ENCODE measurements at regions not wholly inside any gene's neighbourhood (a gene's known extent, or its start where the extent isn't known, plus 50 kb on each side); places are given as distances from the start of the nearest gene placed in this dataset.

- DNase-seq (ENCODE audit: low read depth in 2 of 3, low spot score in 1 of 3), result no peak
These were observed 241.5 kb upstream of the SP8 start for GRCh38 chr7:21028186-21028585.

GRCh38 chr7:21028599-21028998 is 241.9 kb upstream of the SP8 start:
- no peak for DNase-seq (ENCODE audit: low read depth in 2 of 3, low spot score in 1 of 3)

GRCh38 chr7:21029006-21029405 is 242.3 kb upstream of the SP8 start:
- no peak for DNase-seq (ENCODE audit: low read depth in 2 of 3, low spot score in 1 of 3)

- DNase-seq (ENCODE audit: low read depth in 2 of 3, low spot score in 1 of 3), result no peak
These were observed 243.7 kb upstream of the SP8 start for GRCh38 chr7:21030237-21030871.

GRCh38 chr7:21041252-21041651 is 254.6 kb upstream of the SP8 start:
- DNase-seq (ENCODE audit: low read depth in 2 of 3, low spot score in 1 of 3), result no peak

- DNase-seq (ENCODE audit: low read depth in 2 of 3, low spot score in 1 of 3), result no peak
These were observed 255.0 kb upstream of the SP8 start for GRCh38 chr7:21041666-21042065.

- DNase-seq (ENCODE audit: low read depth in 2 of 3, low spot score in 1 of 3), result no peak
These were observed 257.7 kb upstream of the SP8 start for GRCh38 chr7:21044384-21044783.

- DNase-seq (ENCODE audit: low read depth in 2 of 3, low spot score in 1 of 3), result no peak
These were observed 258.4 kb upstream of the SP8 start for GRCh38 chr7:21044913-21045568.

GRCh38 chr7:21051865-21052264 is 265.2 kb upstream of the SP8 start:
- DNase-seq (ENCODE audit: low read depth in 2 of 3, low spot score in 1 of 3), result no peak

- no peak for DNase-seq (ENCODE audit: low read depth in 2 of 3, low spot score in 1 of 3)
These were observed 267.9 kb upstream of the SP8 start for GRCh38 chr7:21054427-21055112.

GRCh38 chr7:21059069-21059468 is 272.4 kb upstream of the SP8 start:
- no peak for DNase-seq (ENCODE audit: low read depth in 2 of 3, low spot score in 1 of 3)

- no peak for DNase-seq (ENCODE audit: low read depth in 2 of 3, low spot score in 1 of 3)
These were observed 276.4 kb upstream of the SP8 start for GRCh38 chr7:21063106-21063505.

GRCh38 chr7:21064698-21065648 is 278.3 kb upstream of the SP8 start:
- DNase-seq (ENCODE audit: low read depth in 2 of 3, low spot score in 1 of 3), result no peak

- DNase-seq (ENCODE audit: low read depth in 2 of 3, low spot score in 1 of 3), result no peak
These were observed 279.5 kb upstream of the SP8 start for GRCh38 chr7:21066221-21066620.

GRCh38 chr7:21067216-21067615 is 280.5 kb upstream of the SP8 start:
- no peak for DNase-seq (ENCODE audit: low read depth in 2 of 3, low spot score in 1 of 3)

GRCh38 chr7:21070571-21071090 is 283.9 kb upstream of the SP8 start:
- no peak for DNase-seq (ENCODE audit: low read depth in 2 of 3, low spot score in 1 of 3)

- DNase-seq (ENCODE audit: low read depth in 2 of 3, low spot score in 1 of 3), result no peak
These were observed 285.1 kb upstream of the SP8 start for GRCh38 chr7:21071561-21072501.

- DNase-seq (ENCODE audit: low read depth in 2 of 3, low spot score in 1 of 3), result no peak
These were observed 289.4 kb upstream of the SP8 start for GRCh38 chr7:21076054-21076453.

GRCh38 chr7:21076574-21076973 is 289.9 kb upstream of the SP8 start:
- no peak for DNase-seq (ENCODE audit: low read depth in 2 of 3, low spot score in 1 of 3)

GRCh38 chr7:21077602-21078001 is 290.9 kb upstream of the SP8 start:
- DNase-seq (ENCODE audit: low read depth in 2 of 3, low spot score in 1 of 3), result no peak

Measured in stimulated activated CD4-positive, alpha-beta T cell treated with anti-CD3 and anti-CD28 coated beads, Interleukin-12 subunit alpha, Interleukin-12 subunit beta, amount 100 ng/mL, for 48 hours (primary cell).